HG03521 (cell line): ENCODE measurements at regions not wholly inside any gene's neighbourhood (a gene's known extent, or its start where the extent isn't known, plus 50 kb on each side); places are given as distances from the start of the nearest gene placed in this dataset.

ENCODE experiments used
- ATAC-seq: cut with Tn5 transposase; IDR thresholded peaks from one replicate; pipeline ENCODE4 v1.9.1; 2021; ENCODE audit warnings: mild to moderate bottlenecking, moderate library complexity; ENCODE audit not compliant: unreplicated experiment

DNA sequence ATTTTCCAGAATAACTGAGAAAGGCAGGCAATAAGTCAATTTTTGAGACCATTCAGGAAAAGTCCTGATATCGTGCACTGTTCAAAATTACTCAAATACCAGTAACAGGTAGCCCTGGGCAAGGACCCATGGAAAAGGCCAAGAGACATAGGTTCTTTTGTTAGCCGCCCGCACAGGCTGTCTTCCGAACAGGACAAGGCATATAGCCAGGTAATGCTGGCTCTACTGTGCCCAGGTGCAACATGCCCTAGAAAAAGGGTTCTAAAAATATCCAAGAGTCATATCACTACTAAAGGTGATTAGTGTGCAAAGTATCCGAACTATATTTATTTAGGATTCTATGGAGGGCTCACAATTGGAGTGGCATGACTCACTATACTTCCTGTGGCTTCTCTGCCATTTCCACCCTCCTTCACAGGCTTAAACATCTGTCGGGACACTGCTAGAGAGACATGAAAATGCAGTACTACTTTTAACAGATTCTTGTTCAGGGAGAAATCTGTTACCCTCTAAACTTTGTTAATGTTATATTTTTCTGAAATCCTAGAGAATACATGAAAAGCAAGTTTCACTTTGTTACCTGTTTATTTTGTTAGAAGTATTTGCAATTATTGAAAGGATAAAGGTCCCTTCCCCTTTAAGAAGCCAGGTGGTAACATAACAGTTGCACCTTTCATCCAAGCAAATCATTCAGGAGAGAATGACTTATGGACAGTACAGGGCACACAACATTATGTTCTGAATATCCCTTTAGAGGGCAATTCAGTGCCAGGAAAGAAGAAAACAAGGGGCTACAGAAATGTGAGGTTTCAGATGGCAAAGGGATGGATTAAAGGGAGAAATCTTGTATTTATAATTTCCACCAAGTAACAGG is 293.3 kb upstream of the THBS1 start:
- ATAC-seq, result no peak

GRCh38 chr15:39290711-39291435 is 290.0 kb upstream of the THBS1 start:
- ATAC-seq, result no peak

GRCh38 chr15:39291690-39292089 is 289.2 kb upstream of the THBS1 start:
- ATAC-seq, result no peak

DNA sequence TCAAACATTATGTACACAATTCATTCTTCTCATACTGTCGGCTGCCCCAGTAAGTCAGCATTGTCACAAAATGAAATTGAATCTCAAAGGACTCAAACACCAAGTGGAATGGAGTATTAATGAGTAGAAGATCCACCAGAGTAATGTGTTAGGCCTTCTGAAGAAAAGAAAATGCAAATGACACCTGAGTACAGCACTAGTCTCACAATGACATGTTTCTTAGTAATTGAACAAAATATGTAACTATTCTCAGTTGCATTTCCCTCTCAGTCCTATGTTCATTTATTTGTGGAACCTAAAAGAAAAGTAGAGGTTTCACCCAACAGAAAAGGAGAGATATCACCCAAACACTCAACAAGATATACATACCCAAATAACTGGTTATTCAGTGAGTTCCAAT is 283.9 kb upstream of the THBS1 start:
- ATAC-seq, result no peak

DNA sequence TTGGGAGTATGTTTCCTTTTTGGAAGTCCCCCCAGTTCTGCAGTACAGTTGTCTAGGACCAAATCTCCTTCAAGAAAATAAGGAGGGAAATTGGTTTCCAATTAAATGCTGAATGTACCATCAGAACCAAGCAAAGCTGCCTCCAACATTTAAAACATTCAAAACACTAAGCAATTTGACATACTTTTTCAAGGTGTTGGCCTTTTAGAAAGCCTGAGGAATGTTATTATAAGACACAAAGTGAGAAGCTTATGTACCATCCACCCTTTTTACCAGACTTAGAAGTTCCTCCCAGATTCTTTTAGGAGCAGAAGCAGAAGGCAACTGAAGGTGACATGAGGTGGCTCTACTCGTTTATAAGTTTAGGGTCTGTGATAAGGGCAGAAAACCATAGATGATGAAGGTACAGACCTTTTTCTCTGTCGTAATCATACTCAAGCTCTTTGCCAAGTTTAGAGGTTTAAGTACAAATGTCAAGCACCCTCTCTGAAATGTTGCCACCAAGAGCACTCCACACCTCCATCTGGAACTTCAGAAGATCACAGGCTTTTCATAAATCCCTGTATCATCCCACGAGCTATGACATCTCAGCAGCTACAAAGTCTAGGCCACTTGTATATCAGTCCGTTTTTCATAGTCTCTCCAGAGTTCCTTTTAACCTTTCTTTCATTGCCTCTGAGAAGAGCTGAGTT is 282.5 kb upstream of the THBS1 start:
- no peak for ATAC-seq

GRCh38 chr15:39299486-39300267 is 281.2 kb upstream of the THBS1 start:
- ATAC-seq, result no peak

DNA sequence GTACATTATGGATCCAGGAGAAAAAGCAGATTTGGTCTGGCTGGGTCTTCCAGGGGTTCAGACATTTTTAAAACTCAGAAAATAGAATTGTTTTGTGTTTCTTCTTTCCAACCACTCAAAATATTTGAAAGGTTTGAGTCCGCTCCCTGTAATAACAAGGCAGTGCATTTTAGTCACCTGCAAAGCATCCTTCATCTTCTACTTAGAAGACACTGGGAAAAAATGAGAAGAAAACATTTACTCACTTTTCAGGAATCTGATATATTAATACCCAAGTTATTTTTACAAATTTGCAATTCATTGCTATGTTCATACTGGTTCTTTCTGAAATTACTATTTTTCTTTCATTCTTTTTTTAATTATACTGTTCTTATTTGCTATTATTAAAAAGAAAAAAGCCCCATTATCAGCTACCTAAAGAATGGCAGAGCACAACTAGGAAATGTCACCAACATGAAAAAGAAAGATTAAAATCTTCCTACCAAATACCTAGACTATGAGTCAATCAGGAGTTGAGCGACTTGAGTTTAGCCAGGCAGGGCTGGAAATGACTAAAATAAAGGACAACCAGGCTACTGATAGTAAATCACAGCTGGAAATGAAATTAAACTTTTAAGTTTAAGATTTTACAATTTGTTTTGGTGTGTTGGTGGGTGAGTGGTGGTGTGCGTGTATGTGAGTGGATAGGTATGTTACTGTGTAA is 280.3 kb upstream of the THBS1 start:
- ATAC-seq, result no peak

- ATAC-seq, result no peak
Observed at GRCh38 chr15:39301589-39301999, 279.3 kb upstream of the THBS1 start.

GRCh38 chr15:39302936-39303335 is 277.9 kb upstream of the THBS1 start:
- ATAC-seq, result no peak

DNA sequence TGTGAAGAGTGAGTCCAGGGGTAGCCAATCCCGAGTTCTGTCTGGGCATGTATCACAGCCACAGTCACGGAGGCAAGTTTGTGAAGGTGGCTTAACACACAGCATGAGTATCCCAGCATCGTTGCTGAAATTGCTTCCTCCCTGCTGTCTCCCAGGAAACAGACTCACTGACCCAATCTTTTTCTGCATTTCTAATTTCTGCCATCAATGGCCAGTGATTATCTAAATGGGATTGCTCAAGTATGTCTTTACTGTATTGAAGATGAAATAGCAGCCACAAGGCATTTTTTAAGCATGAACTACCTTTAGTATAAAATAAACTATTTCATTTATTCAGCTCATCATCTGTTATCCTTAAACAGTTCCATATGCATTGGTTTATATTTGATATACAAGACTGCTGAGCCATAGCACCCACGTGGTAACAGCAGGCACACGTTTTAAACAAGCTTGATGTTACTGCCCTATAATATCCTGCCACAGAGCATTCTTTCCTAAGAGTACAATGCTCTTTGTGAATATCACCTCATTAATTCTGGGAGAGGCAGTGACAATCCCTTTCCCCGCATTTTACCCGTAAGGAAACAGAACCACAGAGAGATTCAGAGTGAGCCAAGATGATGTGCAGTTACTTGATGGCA is 276.6 kb upstream of the THBS1 start:
- ATAC-seq, result no peak

- ATAC-seq, result no peak
Observed at GRCh38 chr15:39304931-39305728, 275.7 kb upstream of the THBS1 start.

DNA sequence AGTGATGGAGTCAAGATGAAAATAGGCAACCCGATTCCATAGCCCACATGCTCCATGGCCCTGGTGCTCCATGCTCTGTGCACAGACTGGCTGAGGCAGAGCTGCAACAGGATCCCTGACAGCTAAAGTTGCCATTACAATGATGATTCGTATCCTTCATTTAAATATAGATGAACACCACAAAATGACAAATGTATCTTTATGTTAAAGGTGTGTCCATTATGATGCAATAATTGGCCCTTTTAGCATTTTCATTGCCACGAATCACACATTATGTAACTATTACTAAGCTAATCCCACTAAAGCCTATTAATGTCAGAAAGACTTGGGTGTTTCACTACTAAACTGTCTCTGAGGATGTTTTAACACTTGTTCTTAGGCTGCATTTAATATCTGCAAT is 270.2 kb upstream of the THBS1 start:
- ATAC-seq, result no peak

- no peak for ATAC-seq
Observed at GRCh38 chr15:39312984-39313383, 267.9 kb upstream of the THBS1 start.

GRCh38 chr15:39313467-39313866 is 267.4 kb upstream of the THBS1 start:
- ATAC-seq, result no peak

GRCh38 chr15:39313881-39314280 is 267.0 kb upstream of the THBS1 start:
- no peak for ATAC-seq

GRCh38 chr15:39315206-39315850 is 265.6 kb upstream of the THBS1 start:
- ATAC-seq, result no peak

GRCh38 chr15:39317225-39317624 is 263.7 kb upstream of the THBS1 start:
- ATAC-seq, result no peak

DNA sequence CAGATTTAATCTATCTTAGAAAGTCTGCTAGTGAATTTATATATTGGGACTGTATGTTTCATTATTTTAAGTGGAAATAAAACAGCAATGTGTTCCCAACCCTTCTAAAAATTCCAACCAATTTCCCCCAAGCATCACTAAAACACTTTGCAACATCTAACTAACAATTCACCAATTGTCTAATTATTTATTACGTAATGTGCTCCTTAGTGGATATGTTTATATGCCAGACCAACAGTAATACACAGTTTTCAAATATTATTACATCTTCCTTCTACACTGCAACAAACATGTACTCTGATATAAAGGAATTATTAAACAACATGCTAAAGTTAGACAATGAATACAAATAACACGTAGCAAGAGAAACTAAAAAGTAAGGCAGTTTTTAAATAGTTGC is 262.6 kb upstream of the THBS1 start:
- ATAC-seq, result no peak
